ENCODE measurements at regions not wholly inside any gene's neighbourhood (a gene's known extent, or its start where the extent isn't known, plus 50 kb on each side); places are given as distances from the start of the nearest gene placed in this dataset.

DNA sequence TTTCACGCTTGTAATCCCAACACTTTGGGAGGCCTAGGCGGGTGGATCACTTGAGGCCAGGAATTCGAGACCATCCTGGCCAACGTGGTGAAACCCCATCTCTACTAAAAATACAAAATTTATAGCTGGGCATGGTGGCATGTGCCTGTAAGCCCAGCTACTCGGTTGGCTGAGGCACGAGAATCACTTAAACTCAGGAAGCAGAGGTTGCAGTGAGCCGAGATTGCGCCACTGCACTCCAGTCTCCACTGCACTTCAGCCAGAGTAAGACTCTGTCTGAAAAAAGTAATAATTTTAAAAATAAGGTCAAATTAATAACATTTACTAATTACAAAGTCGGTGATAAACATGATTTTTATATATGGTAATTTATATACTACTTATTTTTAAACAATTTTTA, 155.9 kb downstream of the AXIN2 start:
- H3K36me3 ChIP-seq (ENCODE audit: low read depth), result no peaks in the 10 kb centered on the region
- no peaks in the 10 kb centered on the region for H3K9me3 ChIP-seq (ENCODE audit: severe bottlenecking)
- H3K4me3 ChIP-seq (ENCODE audit: severe bottlenecking), result no peak overlapping the region
- DNase-seq (ENCODE audit: low spot score) (no peak), ATAC-seq (ENCODE audit: low read depth) (no peak)
- no peaks in the 10 kb centered on the region for H3K27me3 ChIP-seq (ENCODE audit: insufficient read depth, poor library complexity, severe bottlenecking)
- no peak overlapping the region for H3K27ac ChIP-seq (ENCODE audit: poor library complexity, severe bottlenecking)
- H3K4me1 ChIP-seq (ENCODE audit: insufficient read depth, poor library complexity, severe bottlenecking), result no peaks in the 10 kb centered on the region
- TF ChIP-seq, protein P1, sequence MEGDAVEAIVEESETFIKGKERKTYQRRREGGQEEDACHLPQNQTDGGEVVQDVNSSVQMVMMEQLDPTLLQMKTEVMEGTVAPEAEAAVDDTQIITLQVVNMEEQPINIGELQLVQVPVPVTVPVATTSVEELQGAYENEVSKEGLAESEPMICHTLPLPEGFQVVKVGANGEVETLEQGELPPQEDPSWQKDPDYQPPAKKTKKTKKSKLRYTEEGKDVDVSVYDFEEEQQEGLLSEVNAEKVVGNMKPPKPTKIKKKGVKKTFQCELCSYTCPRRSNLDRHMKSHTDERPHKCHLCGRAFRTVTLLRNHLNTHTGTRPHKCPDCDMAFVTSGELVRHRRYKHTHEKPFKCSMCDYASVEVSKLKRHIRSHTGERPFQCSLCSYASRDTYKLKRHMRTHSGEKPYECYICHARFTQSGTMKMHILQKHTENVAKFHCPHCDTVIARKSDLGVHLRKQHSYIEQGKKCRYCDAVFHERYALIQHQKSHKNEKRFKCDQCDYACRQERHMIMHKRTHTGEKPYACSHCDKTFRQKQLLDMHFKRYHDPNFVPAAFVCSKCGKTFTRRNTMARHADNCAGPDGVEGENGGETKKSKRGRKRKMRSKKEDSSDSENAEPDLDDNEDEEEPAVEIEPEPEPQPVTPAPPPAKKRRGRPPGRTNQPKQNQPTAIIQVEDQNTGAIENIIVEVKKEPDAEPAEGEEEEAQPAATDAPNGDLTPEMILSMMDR (IDR thresholded peaks at IDR 0.05; ENCODE audit: poor library complexity, severe bottlenecking), result no peak

DNA sequence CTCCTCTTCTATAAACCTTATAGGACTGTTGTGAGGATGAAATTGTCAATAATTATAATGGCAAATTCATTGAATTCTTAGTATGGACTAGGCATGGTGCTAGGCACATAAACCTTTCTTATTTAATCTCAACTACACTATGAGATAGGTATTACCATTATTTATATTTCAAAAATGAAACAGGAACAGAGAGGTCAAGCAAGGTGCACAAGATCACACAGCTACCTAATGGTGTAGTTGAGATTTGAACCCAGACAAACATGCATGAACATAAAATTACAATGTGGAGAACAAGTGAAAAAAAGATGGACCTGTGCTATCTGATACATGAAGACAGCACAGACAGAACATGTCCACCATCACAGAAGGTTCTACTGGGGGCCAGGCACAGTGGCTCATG, 156.7 kb downstream of the AXIN2 start:
- ATAC-seq (ENCODE audit: low read depth) (no peak), DNase-seq (ENCODE audit: low spot score) (no peak)
- Histone ChIP-seq H3K36me3 (ENCODE audit: low read depth) (no peaks in the 10 kb centered on the region), H3K9me3 (ENCODE audit: severe bottlenecking) (no peaks in the 10 kb centered on the region), H3K4me1 (ENCODE audit: insufficient read depth, poor library complexity, severe bottlenecking) (no peaks in the 10 kb centered on the region), H3K4me3 (ENCODE audit: severe bottlenecking) (no peak overlapping the region), H3K27ac (ENCODE audit: poor library complexity, severe bottlenecking) (no peak overlapping the region), H3K27me3 (ENCODE audit: insufficient read depth, poor library complexity, severe bottlenecking) (no peaks in the 10 kb centered on the region)
- TF ChIP-seq, protein P1 (IDR thresholded peaks at IDR 0.05; ENCODE audit: poor library complexity, severe bottlenecking), result no peak

DNA sequence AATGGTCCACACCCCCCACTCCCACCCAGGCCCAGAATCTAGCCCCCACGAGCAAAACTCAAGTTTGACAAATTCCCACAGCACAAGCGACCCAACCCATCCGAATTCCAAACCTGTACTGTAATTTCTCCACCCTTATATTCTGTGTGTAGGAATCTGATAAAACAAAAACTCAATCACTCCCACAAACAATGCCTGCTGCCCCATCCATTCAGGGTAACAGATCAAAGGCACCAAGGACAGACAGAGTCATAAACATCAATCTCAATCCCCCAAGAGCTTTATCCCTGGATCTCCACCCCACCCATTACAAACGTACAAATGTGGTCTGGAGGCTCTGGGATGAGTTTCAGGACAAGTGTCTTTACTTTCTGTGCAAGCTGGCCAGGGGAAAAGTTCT, 157.8 kb downstream of the AXIN2 start:
- no peaks in the 10 kb centered on the region for H3K9me3 ChIP-seq (ENCODE audit: severe bottlenecking)
- H3K4me3 ChIP-seq (ENCODE audit: severe bottlenecking), result no peak overlapping the region
- H3K27me3 ChIP-seq (ENCODE audit: insufficient read depth, poor library complexity, severe bottlenecking), result no peaks in the 10 kb centered on the region
- DNase-seq (ENCODE audit: low spot score) (no peak), ATAC-seq (ENCODE audit: low read depth) (no peak)
- no peaks in the 10 kb centered on the region for H3K4me1 ChIP-seq (ENCODE audit: insufficient read depth, poor library complexity, severe bottlenecking)
- H3K27ac ChIP-seq (ENCODE audit: poor library complexity, severe bottlenecking), result no peak overlapping the region
- TF ChIP-seq, protein P1 (IDR thresholded peaks at IDR 0.05; ENCODE audit: poor library complexity, severe bottlenecking), result no peak
- H3K36me3 ChIP-seq (ENCODE audit: low read depth), result no peaks in the 10 kb centered on the region

DNA sequence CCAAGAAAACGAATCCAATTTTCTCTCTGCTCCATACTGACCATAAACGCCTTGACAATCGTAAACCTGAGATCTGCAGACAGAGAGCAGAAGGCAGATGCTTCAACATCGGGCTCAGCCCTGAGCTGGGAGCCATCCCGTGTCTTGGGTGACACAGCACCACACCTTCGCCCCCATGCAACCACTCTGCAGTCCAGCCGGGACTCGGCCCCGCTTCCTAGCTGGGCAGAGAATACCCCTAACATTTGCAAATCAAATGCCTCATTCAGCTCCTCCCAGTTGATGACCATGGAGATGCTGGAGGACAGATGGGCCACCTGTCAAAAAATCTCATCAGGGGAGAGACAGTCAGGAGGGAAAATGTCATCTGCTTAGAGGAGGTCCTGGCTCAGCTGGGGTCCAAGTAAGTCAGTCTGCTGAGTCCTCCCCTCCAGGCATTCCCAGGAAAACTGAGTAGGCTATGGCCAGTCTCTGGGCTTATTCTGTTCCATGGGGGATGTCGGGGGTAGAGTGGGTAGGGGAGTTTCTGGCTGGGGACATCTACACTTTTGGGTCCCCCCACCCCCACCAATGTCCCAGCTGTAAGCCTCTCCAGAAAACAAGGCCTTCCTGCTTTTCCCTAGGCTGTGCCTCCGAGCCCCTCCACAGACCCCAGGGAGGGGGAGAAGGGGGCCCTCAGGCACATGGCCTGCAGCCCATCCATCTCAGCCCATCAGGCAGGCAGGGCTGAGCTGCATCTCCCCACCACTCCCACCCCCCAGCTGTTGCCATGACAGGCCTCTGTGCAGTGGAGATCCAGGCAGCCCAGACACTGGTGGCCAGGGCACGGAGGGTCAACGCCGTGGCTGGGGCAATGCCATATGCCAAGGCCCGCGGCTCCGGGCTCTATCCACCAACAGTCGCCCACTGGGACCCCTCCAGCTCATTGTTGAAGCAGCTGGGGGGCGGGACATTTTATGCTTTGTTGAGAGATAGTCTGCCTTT, 158.6 kb downstream of the AXIN2 start:
- TF ChIP-seq, protein P1 (IDR thresholded peaks at IDR 0.05; ENCODE audit: poor library complexity, severe bottlenecking), result no peak
- H3K4me1 ChIP-seq (ENCODE audit: insufficient read depth, poor library complexity, severe bottlenecking), result no peaks in the 10 kb centered on the region
- no peak overlapping the region for H3K4me3 ChIP-seq (ENCODE audit: severe bottlenecking)
- H3K27me3 ChIP-seq (ENCODE audit: insufficient read depth, poor library complexity, severe bottlenecking), result no peaks in the 10 kb centered on the region
- no peak overlapping the region for H3K27ac ChIP-seq (ENCODE audit: poor library complexity, severe bottlenecking)
- no peak for DNase-seq (ENCODE audit: low spot score)
- no peaks in the 10 kb centered on the region for H3K36me3 ChIP-seq (ENCODE audit: low read depth)
- ATAC-seq (ENCODE audit: low read depth), result no peak
- no peaks in the 10 kb centered on the region for H3K9me3 ChIP-seq (ENCODE audit: severe bottlenecking)

DNA sequence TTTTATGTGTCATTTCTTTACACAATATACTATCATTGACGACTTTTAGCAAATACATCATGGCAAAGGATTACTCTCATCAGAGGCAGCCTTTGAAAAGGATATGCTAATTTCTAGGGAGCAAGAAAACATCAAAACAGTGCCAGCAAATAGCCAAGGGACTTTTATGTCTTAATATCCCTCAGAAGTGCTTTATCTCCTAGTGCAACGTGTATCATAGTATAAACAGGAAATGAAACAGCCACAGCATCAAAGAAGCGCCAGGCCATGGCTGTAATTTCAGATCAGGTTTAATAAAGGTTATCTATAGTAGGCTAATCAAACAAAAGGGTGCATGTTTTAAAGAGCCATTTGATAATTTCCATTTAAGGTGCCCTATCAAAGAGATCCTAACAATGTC, 159.9 kb downstream of the AXIN2 start:
- DNase-seq (ENCODE audit: low spot score), result no peak

More for the DNA sequence above, 159.9 kb downstream of the AXIN2 start:
- Histone ChIP-seq H3K36me3 (ENCODE audit: low read depth) (no peaks in the 10 kb centered on the region), H3K4me1 (ENCODE audit: insufficient read depth, poor library complexity, severe bottlenecking) (no peaks in the 10 kb centered on the region), H3K27me3 (ENCODE audit: insufficient read depth, poor library complexity, severe bottlenecking) (peaks cover 2% of the 10 kb centered on the region), H3K9me3 (ENCODE audit: severe bottlenecking) (no peaks in the 10 kb centered on the region), H3K4me3 (ENCODE audit: severe bottlenecking) (no peak overlapping the region), H3K27ac (ENCODE audit: poor library complexity, severe bottlenecking) (no peak overlapping the region)
- TF ChIP-seq, protein P1 (IDR thresholded peaks at IDR 0.05; ENCODE audit: poor library complexity, severe bottlenecking), result no peak
- ATAC-seq (ENCODE audit: low read depth), result no peak

Measured in RWPE2 (cell line).